SK-N-SH (cell line): ENCODE measurements at regions not wholly inside any gene's neighbourhood (a gene's known extent, or its start where the extent isn't known, plus 50 kb on each side); places are given as distances from the start of the nearest gene placed in this dataset.

Experiments
- CTCF ChIA-PET: fragments of 300-600, 350-600 bp; formaldehyde crosslinking; extraction: SDS; loops from one replicate; lab custom pipeline; 2021; lab: Yijun Ruan, JAX
- POLR2A ChIA-PET: fragments of 350-600 bp; sonication (Branson Sonifier 250); formaldehyde crosslinking; extraction: SDS; loops from one replicate; lab custom pipeline; 2020; ENCODE audit warnings: antibody characterized with exemption, inconsistent platforms; lab: Yijun Ruan, JAX
- DNase-seq: peaks from one replicate; pipeline ENCODE4 v3.0.0; 2012
- H2AFZ ChIP-seq: fragments of 200-600 bp; sonication (generic); 2 replicates; pipeline ENCODE4 v1.8.1; 2016; ENCODE audit warnings: antibody characterized with exemption, mild to moderate bottlenecking, low read depth
- H3F3A ChIP-seq: fragments of 200-600 bp; sonication (generic); replicated peaks from 2 replicates; pipeline ENCODE3; 2016; ENCODE audit warnings: antibody characterized with exemption, mild to moderate bottlenecking; ENCODE audit not compliant: insufficient read depth
- H3K27ac ChIP-seq, 2 experiments: fragments of 200-500 bp in 1 of 2; fragments of 200-600 bp in 1 of 2; sonication (Bioruptor generic) in 1 of 2; sonication (generic), shearing (Covaris generic) in 1 of 2; 2 replicates each; pipeline versions ENCODE4 v1.5.1 to v1.6.1; 2014 to 2016; ENCODE audit warnings: low read depth in 2 of 2, inconsistent platforms in 1 of 2, low read length in 1 of 2, mild to moderate bottlenecking in 1 of 2, mixed read lengths in 1 of 2
- H3K27me3 ChIP-seq: fragments of 200-600 bp; sonication (generic), shearing (Covaris generic); 2 replicates; pipeline ENCODE4 v1.6.1; 2016; ENCODE audit warnings: mixed run types; ENCODE audit not compliant: insufficient read depth
- H3K36me3 ChIP-seq, 2 experiments: fragments of 200-500 bp in 1 of 2; fragments of 200-600 bp in 1 of 2; sonication (Bioruptor generic) in 1 of 2; sonication (generic) in 1 of 2; replicated peaks in 1 of 2; 2 replicates each; pipeline versions ENCODE3 to v1.5.1; 2014 to 2016; ENCODE audit warnings: low read length in 1 of 2, mild to moderate bottlenecking in 1 of 2; ENCODE audit not compliant: insufficient read depth in 2 of 2, control insufficient read depth in 1 of 2
- H3K4me1 ChIP-seq, 2 experiments: fragments of 200-500 bp in 1 of 2; fragments of 200-600 bp in 1 of 2; sonication (Bioruptor generic) in 1 of 2; sonication (generic), shearing (Covaris generic) in 1 of 2; 2 replicates each; pipeline versions ENCODE4 v1.5.1 to v1.6.1; 2014 to 2016; ENCODE audit warnings: low read depth in 1 of 2, low read length in 1 of 2, mixed run types in 1 of 2; ENCODE audit not compliant: insufficient read depth in 2 of 2, control insufficient read depth in 1 of 2
- H3K4me2 ChIP-seq: fragments of 200-600 bp; sonication (generic), shearing (Covaris generic); 2 replicates; pipeline ENCODE4 v1.6.1; 2017; ENCODE audit warnings: mixed run types
- H3K4me3 ChIP-seq, 2 experiments: fragments of 200-500 bp in 1 of 2; fragments of 200-600 bp in 1 of 2; sonication (Bioruptor generic) in 1 of 2; sonication (generic), shearing (Covaris generic) in 1 of 2; 2 replicates each; pipeline versions ENCODE4 v1.5.1 to v1.8.1; 2014 to 2016; ENCODE audit warnings: low read depth in 2 of 2, inconsistent platforms in 1 of 2, low read length in 1 of 2, mild to moderate bottlenecking in 1 of 2, mixed read lengths in 1 of 2, moderate library complexity in 1 of 2
- H3K79me2 ChIP-seq: fragments of 200-600 bp; sonication (generic); 2 replicates; pipeline ENCODE4 v1.8.1; 2017; ENCODE audit warnings: mild to moderate bottlenecking; ENCODE audit not compliant: insufficient read depth
- H3K9ac ChIP-seq: fragments of 200-600 bp; sonication (generic); 2 replicates; pipeline ENCODE4 v1.6.1; 2017; ENCODE audit warnings: mixed run types
- H3K9me2 ChIP-seq: fragments of 200-600 bp; sonication (generic); 2 replicates; pipeline ENCODE4 v1.6.1; 2017; ENCODE audit warnings: mixed run types
- H3K9me3 ChIP-seq: fragments of 200-600 bp; sonication (generic); 2 replicates; pipeline ENCODE4 v1.6.1; 2017; ENCODE audit warnings: mixed run types, mild to moderate bottlenecking, moderate library complexity
- H4K20me1 ChIP-seq: fragments of 200-600 bp; sonication (generic); 2 replicates; pipeline ENCODE4 v1.6.1; 2017; ENCODE audit warnings: mild to moderate bottlenecking, mixed run types; ENCODE audit not compliant: insufficient read depth
- CHD2 ChIP-seq: fragments of 150-350 bp; IDR thresholded peaks from 2 replicates; pipeline ENCODE4 v1.6.1; 2018; ENCODE audit warnings: low read length; ENCODE audit not compliant: partially characterized antibody
- ELF1 ChIP-seq: IDR thresholded peaks from 2 replicates; pipeline ENCODE4 v1.4.0; 2012
- EP300 ChIP-seq, 2 experiments: IDR thresholded peaks; 2 replicates each; pipeline versions ENCODE4 v1.4.0 to v1.6.1; 2012; ENCODE audit warnings: borderline replicate concordance in 1 of 2, low read depth in 1 of 2, low read length in 1 of 2
- FOSL2 ChIP-seq: IDR thresholded peaks from 2 replicates; pipeline ENCODE4 v1.4.0; 2012; ENCODE audit warnings: low read depth, mild to moderate bottlenecking, moderate library complexity, borderline replicate concordance
- FOXJ3 ChIP-seq: sonication (generic); formaldehyde crosslinking; IDR thresholded peaks from 2 replicates; pipeline ENCODE4 v1.5.1; 2020; ENCODE audit warnings: mild to moderate bottlenecking, missing genetic modification reagents
- FOXM1 ChIP-seq: IDR thresholded peaks from 2 replicates; pipeline ENCODE4 v1.4.0; 2012; ENCODE audit warnings: low read depth, mild to moderate bottlenecking
- GABPA ChIP-seq: IDR thresholded peaks from 2 replicates; pipeline ENCODE4 v1.4.0; 2012; ENCODE audit warnings: low read depth, mild to moderate bottlenecking
- GATA2 ChIP-seq: sonication (generic); formaldehyde crosslinking; IDR thresholded peaks from 2 replicates; pipeline ENCODE4 v1.5.0; 2020; ENCODE audit warnings: mild to moderate bottlenecking, missing genetic modification reagents
- MAX ChIP-seq: IDR thresholded peaks from 2 replicates; pipeline ENCODE4 v1.4.0; 2012; ENCODE audit warnings: low read depth
- MEF2A ChIP-seq: IDR thresholded peaks from 2 replicates; pipeline ENCODE4 v1.4.0; 2012; ENCODE audit warnings: low read depth, borderline replicate concordance
- NFIC ChIP-seq: IDR thresholded peaks from 2 replicates; pipeline ENCODE4 v1.4.0; 2012; ENCODE audit warnings: borderline replicate concordance
- NRF1 ChIP-seq: IDR thresholded peaks from 2 replicates; pipeline ENCODE4 v1.6.1; 2012; ENCODE audit warnings: low read depth, mild to moderate bottlenecking, low read length
- RAD21 ChIP-seq: IDR thresholded peaks from 2 replicates; pipeline ENCODE4 v1.6.1; 2012; ENCODE audit warnings: mild to moderate bottlenecking, low read length
- RXRA ChIP-seq: IDR thresholded peaks from 2 replicates; pipeline ENCODE4 v1.4.0; 2012; ENCODE audit warnings: low read depth, mild to moderate bottlenecking, borderline replicate concordance
- SIN3A ChIP-seq: IDR thresholded peaks from 2 replicates; pipeline ENCODE4 v1.6.1; 2012; ENCODE audit warnings: low read depth, mild to moderate bottlenecking, low read length, moderate library complexity, borderline replicate concordance
- SMC3 ChIP-seq: IDR thresholded peaks from 2 replicates; pipeline ENCODE4 v1.6.1; 2012; ENCODE audit warnings: low read depth, low read length, improper control_type of control experiment
- TCF12 ChIP-seq: IDR thresholded peaks from 2 replicates; pipeline ENCODE4 v1.4.0; 2012
- USF1 ChIP-seq: IDR thresholded peaks from 2 replicates; pipeline ENCODE4 v1.4.0; 2012; ENCODE audit warnings: low read depth, borderline replicate concordance
- YY1 ChIP-seq: IDR thresholded peaks from 2 replicates; pipeline ENCODE4 v1.4.0; 2012; ENCODE audit warnings: low read depth, mild to moderate bottlenecking
- WGBS: methylation state at CpG from one replicate; pipeline ENCODE4 v1.1.6; 2017; ENCODE audit warnings: low lambda C conversion rate; 5-methylcytosine and 5-hydroxymethylcytosine counted together
- TF ChIP-seq, protein P1 (sequence below): IDR thresholded peaks from 2 replicates; pipeline ENCODE4 v1.4.0; 2012; ENCODE audit warnings: low read depth, borderline replicate concordance
- TF ChIP-seq, protein P2 (sequence below): fragments of 150-350 bp; IDR thresholded peaks from 2 replicates; pipeline ENCODE4 v1.6.1; 2016; ENCODE audit warnings: mild to moderate bottlenecking, low read depth, low read length

DNA sequence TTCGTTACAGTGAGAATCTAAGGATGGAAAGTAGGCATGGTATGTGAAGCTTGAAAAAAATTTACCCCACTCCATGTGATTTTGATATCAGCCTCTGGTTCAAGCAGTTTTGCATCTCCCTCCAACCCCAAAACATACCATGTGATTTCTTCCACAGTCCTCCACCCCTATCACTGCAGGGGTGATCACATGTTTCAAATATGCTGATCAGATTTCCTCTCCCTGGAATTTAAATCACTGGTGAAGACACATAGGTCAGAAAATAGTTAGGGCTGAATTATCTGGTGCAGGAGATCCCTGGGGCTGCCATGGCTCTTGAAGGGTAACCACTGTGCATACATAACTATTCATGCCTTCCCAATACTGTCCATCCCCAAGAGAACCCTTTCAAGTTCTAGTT, 119.7 kb upstream of the THRB start:
- CTCF ChIA-PET: interaction anchor here (0.9 to 1.1 kb wide), 2 partner anchors 24 to 66 kb away, joined by 3 read pairs; no protein-coding TSS in a partner anchor
- H2AFZ ChIP-seq: no peak overlapping the region
- POLR2A ChIA-PET: no interaction called here

GRCh38 chr3:24615177-24615576, 120.5 kb upstream of the THRB start:
- DNase-seq: no peak
- Histone ChIP-seq H3K36me3 (no peaks in the 10 kb centered on the region), H3F3A (no peaks in the 10 kb centered on the region), H3K27me3 (no peaks in the 10 kb centered on the region), H3K9ac (no peak overlapping the region), H3K9me3 (no peaks in the 10 kb centered on the region), H3K4me1 (no peaks in the 10 kb centered on the region), H3K9me2 (no peaks in the 10 kb centered on the region), H3K4me2 (no peak overlapping the region), H3K79me2 (no peaks in the 10 kb centered on the region), H4K20me1 (no peaks in the 10 kb centered on the region), H3K27ac (no peak overlapping the region), H3K4me3 (no peak overlapping the region), H2AFZ (no peak overlapping the region)
- WGBS: 22% methylated on average over 2 of the region's 2 CpGs
- ChIA-PET POLR2A (no interaction called here), CTCF (interaction anchor here (0.9 kb wide), 1 partner anchor 65 kb away, joined by 3 read pairs; no protein-coding TSS in a partner anchor)
- TF ChIP-seq, protein P1, sequence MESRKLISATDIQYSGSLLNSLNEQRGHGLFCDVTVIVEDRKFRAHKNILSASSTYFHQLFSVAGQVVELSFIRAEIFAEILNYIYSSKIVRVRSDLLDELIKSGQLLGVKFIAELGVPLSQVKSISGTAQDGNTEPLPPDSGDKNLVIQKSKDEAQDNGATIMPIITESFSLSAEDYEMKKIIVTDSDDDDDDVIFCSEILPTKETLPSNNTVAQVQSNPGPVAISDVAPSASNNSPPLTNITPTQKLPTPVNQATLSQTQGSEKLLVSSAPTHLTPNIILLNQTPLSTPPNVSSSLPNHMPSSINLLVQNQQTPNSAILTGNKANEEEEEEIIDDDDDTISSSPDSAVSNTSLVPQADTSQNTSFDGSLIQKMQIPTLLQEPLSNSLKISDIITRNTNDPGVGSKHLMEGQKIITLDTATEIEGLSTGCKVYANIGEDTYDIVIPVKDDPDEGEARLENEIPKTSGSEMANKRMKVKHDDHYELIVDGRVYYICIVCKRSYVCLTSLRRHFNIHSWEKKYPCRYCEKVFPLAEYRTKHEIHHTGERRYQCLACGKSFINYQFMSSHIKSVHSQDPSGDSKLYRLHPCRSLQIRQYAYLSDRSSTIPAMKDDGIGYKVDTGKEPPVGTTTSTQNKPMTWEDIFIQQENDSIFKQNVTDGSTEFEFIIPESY: no peak
- TF ChIP-seq MAX (no peak), MEF2A (no peak), TCF12 (no peak), GABPA (no peak), FOXM1 (no peak), YY1 (no peak), CHD2 (no peak)

More for the DNA sequence above, 119.7 kb upstream of the THRB start:
- 18% methylated on average over 1 of the region's 1 CpG for WGBS
- Histone ChIP-seq H3K4me1 (no peaks in the 10 kb centered on the region), H3K36me3 (no peaks in the 10 kb centered on the region), H3K4me3 (no peak overlapping the region), H3K27me3 (no peaks in the 10 kb centered on the region), H3K79me2 (no peaks in the 10 kb centered on the region), H3F3A (no peaks in the 10 kb centered on the region), H3K4me2 (no peak overlapping the region), H3K27ac (no peak overlapping the region), H3K9ac (no peak overlapping the region), H3K9me2 (no peaks in the 10 kb centered on the region), H4K20me1 (no peaks in the 10 kb centered on the region), H3K9me3 (no peaks in the 10 kb centered on the region)
- TF ChIP-seq USF1: no peak
- no peak for TF ChIP-seq SIN3A
- TF ChIP-seq RXRA: no peak
- TF ChIP-seq CHD2: no peak
- TF ChIP-seq, protein P2, sequence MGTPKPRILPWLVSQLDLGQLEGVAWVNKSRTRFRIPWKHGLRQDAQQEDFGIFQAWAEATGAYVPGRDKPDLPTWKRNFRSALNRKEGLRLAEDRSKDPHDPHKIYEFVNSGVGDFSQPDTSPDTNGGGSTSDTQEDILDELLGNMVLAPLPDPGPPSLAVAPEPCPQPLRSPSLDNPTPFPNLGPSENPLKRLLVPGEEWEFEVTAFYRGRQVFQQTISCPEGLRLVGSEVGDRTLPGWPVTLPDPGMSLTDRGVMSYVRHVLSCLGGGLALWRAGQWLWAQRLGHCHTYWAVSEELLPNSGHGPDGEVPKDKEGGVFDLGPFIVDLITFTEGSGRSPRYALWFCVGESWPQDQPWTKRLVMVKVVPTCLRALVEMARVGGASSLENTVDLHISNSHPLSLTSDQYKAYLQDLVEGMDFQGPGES: no peak
- TF ChIP-seq FOXJ3 (CRISPR knock-in tag): no peak
- no peak for TF ChIP-seq SMC3
- TF ChIP-seq, protein P1: no peak
- no peak for TF ChIP-seq EP300 (IDR thresholded peaks at IDR 0.05; ENCODE audit: borderline replicate concordance in 1 of 2, low read depth in 1 of 2, low read length in 1 of 2)
- no peak for TF ChIP-seq GATA2 (CRISPR knock-in tag)
- TF ChIP-seq FOSL2: no peak
- TF ChIP-seq GABPA: no peak
- TF ChIP-seq RAD21: no peak
- no peak for TF ChIP-seq NFIC
- TF ChIP-seq MAX: no peak
- no peak for TF ChIP-seq FOXM1
- TF ChIP-seq ELF1: no peak
- no peak for TF ChIP-seq NRF1
- no peak for DNase-seq
